ENCODE measurements at regions not wholly inside any gene's neighbourhood (a gene's known extent, or its start where the extent isn't known, plus 50 kb on each side); places are given as distances from the start of the nearest gene placed in this dataset.

- no peak for TF ChIP-seq CTCF (IDR thresholded peaks at IDR 0.05)
- TF ChIP-seq POLR2AphosphoS5 (IDR thresholded peaks at IDR 0.05; ENCODE audit: low read depth, low read length): no peak
- no peak for TF ChIP-seq SIN3A (IDR thresholded peaks at IDR 0.05; ENCODE audit: borderline replicate concordance, insufficient read depth, low read depth, low read length)
- TF ChIP-seq REST (IDR thresholded peaks at IDR 0.05; ENCODE audit: insufficient read depth in 1 of 2, low read depth in 2 of 2, low read length in 1 of 2): no peak
Observed at GRCh38 chr21:32197896-32198295, 81.0 kb downstream of the MIS18A start.

All from Panc1 (cell line).